ENCODE measurements at regions not wholly inside any gene's neighbourhood (a gene's known extent, or its start where the extent isn't known, plus 50 kb on each side); places are given as distances from the start of the nearest gene placed in this dataset.

- H3K4me1 ChIP-seq (ENCODE audit: control insufficient read depth, insufficient read depth, low read length), result no peaks in the 10 kb centered on the region
- 19% methylated on average over 2 of the region's 2 CpGs for WGBS (ENCODE audit: insufficient coverage, insufficient replicate concordance, low lambda C conversion rate, missing lambda C conversion rate)
- no peak for FAIRE-seq
- no peaks in the 10 kb centered on the region for H4K20me1 ChIP-seq (ENCODE audit: control insufficient read depth, insufficient read depth)
- no peaks in the 10 kb centered on the region for H3K79me2 ChIP-seq (ENCODE audit: control insufficient read depth, insufficient read depth, low read length)
- H3K27ac ChIP-seq (ENCODE audit: control insufficient read depth, insufficient read depth), result no peak overlapping the region
- no peak for DNase-seq (ENCODE audit: low read depth, low spot score)
- ChIA-PET CTCF (no interaction called here), SMC1A (ENCODE audit: uncharacterized antibody, unreplicated experiment) (no interaction called here), RAD21 (ENCODE audit: unreplicated experiment) (no interaction called here), POLR2A (no interaction called here)
- no peak overlapping the region for H3K9ac ChIP-seq (ENCODE audit: control insufficient read depth, insufficient read depth, low read length)
- H3K4me2 ChIP-seq (ENCODE audit: control insufficient read depth, insufficient read depth), result no peak overlapping the region
- no peak overlapping the region for H3K4me3 ChIP-seq
- no peaks in the 10 kb centered on the region for H3K27me3 ChIP-seq (replicated peaks in 1 of 2; ENCODE audit: control insufficient read depth in 2 of 2, insufficient read depth in 2 of 2, low read length in 1 of 2)
- no peak for TF ChIP-seq IKZF1 (conservative IDR thresholded peaks at IDR 0.05)
- no peak for TF ChIP-seq RAD51 (IDR thresholded peaks at IDR 0.05)
- no peak for TF ChIP-seq NBN (IDR thresholded peaks at IDR 0.05)
- TF ChIP-seq ZBED1 (IDR thresholded peaks at IDR 0.05; ENCODE audit: borderline replicate concordance), result no peak
- TF ChIP-seq ASH2L (IDR thresholded peaks at IDR 0.05; ENCODE audit: borderline replicate concordance, low read depth), result no peak
- TF ChIP-seq NFIC (IDR thresholded peaks at IDR 0.05; ENCODE audit: low read depth, low read length), result no peak
- in situ Hi-C loops (cut with MboI), result no loop called here
- no peaks in the 10 kb centered on the region for H3K36me3 ChIP-seq (ENCODE audit: control insufficient read depth in 2 of 2, insufficient read depth in 2 of 2, low read length in 1 of 2)
- no peak overlapping the region for H2AFZ ChIP-seq (ENCODE audit: control insufficient read depth, low read depth, low read length)
- no peaks in the 10 kb centered on the region for H3K9me3 ChIP-seq (replicated peaks; ENCODE audit: control insufficient read depth, insufficient read depth, low read length)
- no peak for ATAC-seq
- intact Hi-C loops (cut with micrococcal nuclease; ENCODE audit: unreplicated experiment), result no loop called here
- BruUV-seq (replicated peaks), result no TSS peak
Observed at GRCh38 chr5:144040615-144041305, 129.7 kb downstream of the YIPF5 start.

- ATAC-seq (no peak), FAIRE-seq (no peak), DNase-seq (ENCODE audit: low read depth, low spot score) (no peak)
- ChIA-PET RAD21 (ENCODE audit: unreplicated experiment) (no interaction called here), CTCF (no interaction called here), POLR2A (no interaction called here), SMC1A (ENCODE audit: uncharacterized antibody, unreplicated experiment) (no interaction called here)
- BruUV-seq (replicated peaks), result no TSS peak
- Histone ChIP-seq H3K9me3 (replicated peaks; ENCODE audit: control insufficient read depth, insufficient read depth, low read length) (no peaks in the 10 kb centered on the region), H3K9ac (ENCODE audit: control insufficient read depth, insufficient read depth, low read length) (no peak overlapping the region), H3K27ac (ENCODE audit: control insufficient read depth, insufficient read depth) (no peak overlapping the region), H4K20me1 (ENCODE audit: control insufficient read depth, insufficient read depth) (no peaks in the 10 kb centered on the region), H3K4me3 (no peak overlapping the region), H2AFZ (ENCODE audit: control insufficient read depth, low read depth, low read length) (no peak overlapping the region), H3K4me1 (ENCODE audit: control insufficient read depth, insufficient read depth, low read length) (no peaks in the 10 kb centered on the region), H3K79me2 (ENCODE audit: control insufficient read depth, insufficient read depth, low read length) (no peaks in the 10 kb centered on the region), H3K27me3 (replicated peaks in 1 of 2; ENCODE audit: control insufficient read depth in 2 of 2, insufficient read depth in 2 of 2, low read length in 1 of 2) (no peaks in the 10 kb centered on the region), H3K36me3 (ENCODE audit: control insufficient read depth in 2 of 2, insufficient read depth in 2 of 2, low read length in 1 of 2) (no peaks in the 10 kb centered on the region), H3K4me2 (ENCODE audit: control insufficient read depth, insufficient read depth) (no peak overlapping the region)
- 20% methylated on average over 7 of the region's 7 CpGs for WGBS (ENCODE audit: insufficient coverage, insufficient replicate concordance, low lambda C conversion rate, missing lambda C conversion rate)
- intact Hi-C loops (cut with micrococcal nuclease; ENCODE audit: unreplicated experiment), result no loop called here
- in situ Hi-C loops (cut with MboI), result no loop called here
- TF ChIP-seq SP1 (IDR thresholded peaks at IDR 0.05; ENCODE audit: low read depth, low read length), result no peak
- TF ChIP-seq ZBTB33 (IDR thresholded peaks at IDR 0.05), result no peak
- no peak for TF ChIP-seq SKIL (IDR thresholded peaks at IDR 0.05; ENCODE audit: low read depth, poor library complexity, severe bottlenecking)
- TF ChIP-seq BHLHE40 (IDR thresholded peaks at IDR 0.05; ENCODE audit: borderline replicate concordance in 1 of 2, low read depth in 2 of 2, low read length in 1 of 2), result no peak
- no peak for TF ChIP-seq NFIC (IDR thresholded peaks at IDR 0.05; ENCODE audit: low read depth, low read length)
- TF ChIP-seq BACH1 (IDR thresholded peaks at IDR 0.05; ENCODE audit: borderline replicate concordance), result no peak
- TF ChIP-seq MEF2A (IDR thresholded peaks at IDR 0.05; ENCODE audit: insufficient read depth, low read depth, low read length), result no peak
- TF ChIP-seq ZNF384 (IDR thresholded peaks at IDR 0.05; ENCODE audit: borderline replicate concordance, low read depth, low read length), result no peak
- no peak for TF ChIP-seq NFYB (IDR thresholded peaks at IDR 0.05; ENCODE audit: insufficient read depth, low read depth, low read length)
- no peak for TF ChIP-seq YBX1 (IDR thresholded peaks at IDR 0.05)
- TF ChIP-seq YY1 (IDR thresholded peaks at IDR 0.05; ENCODE audit: low read depth, low read length), result no peak
Observed at GRCh38 chr5:144042156-144042555, 128.3 kb downstream of the YIPF5 start.

Measured in GM12878 (cell line).